ENCODE measurements at regions not wholly inside any gene's neighbourhood (a gene's known extent, or its start where the extent isn't known, plus 50 kb on each side); places are given as distances from the start of the nearest gene placed in this dataset.
A peak's percentile ranks its signal among the peaks of the same experiment; 100 is the strongest.

DNA sequence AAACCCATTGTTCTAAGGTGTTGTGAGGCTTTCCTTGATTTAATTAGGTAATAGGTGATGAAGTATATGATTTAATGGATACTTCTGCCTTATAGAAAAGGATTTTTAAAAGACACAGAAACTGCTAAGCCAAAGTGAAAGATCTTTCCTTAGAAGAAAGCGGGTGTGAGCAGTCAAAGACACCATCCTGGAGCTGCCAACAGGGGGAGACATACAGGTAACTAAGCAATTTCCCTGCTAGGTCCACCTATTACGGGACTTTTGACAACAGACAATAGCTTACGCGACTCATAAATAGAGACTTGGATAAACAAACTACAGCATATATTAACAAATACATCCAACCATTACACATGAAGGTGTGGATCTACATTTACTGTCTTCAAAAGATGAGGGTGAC is 669.5 kb downstream of the SQOR start:
- no peak for DNase-seq
- intact Hi-C loops (cut with DNase I), result no loop called here
- H3K4me1 ChIP-seq, result no peaks in the 10 kb centered on the region
- no peak overlapping the region for H3K4me3 ChIP-seq (replicated peaks in 1 of 3)
- H3K27ac ChIP-seq, result no peak overlapping the region
- no peaks in the 10 kb centered on the region for H3K36me3 ChIP-seq
- TF ChIP-seq, protein P1, sequence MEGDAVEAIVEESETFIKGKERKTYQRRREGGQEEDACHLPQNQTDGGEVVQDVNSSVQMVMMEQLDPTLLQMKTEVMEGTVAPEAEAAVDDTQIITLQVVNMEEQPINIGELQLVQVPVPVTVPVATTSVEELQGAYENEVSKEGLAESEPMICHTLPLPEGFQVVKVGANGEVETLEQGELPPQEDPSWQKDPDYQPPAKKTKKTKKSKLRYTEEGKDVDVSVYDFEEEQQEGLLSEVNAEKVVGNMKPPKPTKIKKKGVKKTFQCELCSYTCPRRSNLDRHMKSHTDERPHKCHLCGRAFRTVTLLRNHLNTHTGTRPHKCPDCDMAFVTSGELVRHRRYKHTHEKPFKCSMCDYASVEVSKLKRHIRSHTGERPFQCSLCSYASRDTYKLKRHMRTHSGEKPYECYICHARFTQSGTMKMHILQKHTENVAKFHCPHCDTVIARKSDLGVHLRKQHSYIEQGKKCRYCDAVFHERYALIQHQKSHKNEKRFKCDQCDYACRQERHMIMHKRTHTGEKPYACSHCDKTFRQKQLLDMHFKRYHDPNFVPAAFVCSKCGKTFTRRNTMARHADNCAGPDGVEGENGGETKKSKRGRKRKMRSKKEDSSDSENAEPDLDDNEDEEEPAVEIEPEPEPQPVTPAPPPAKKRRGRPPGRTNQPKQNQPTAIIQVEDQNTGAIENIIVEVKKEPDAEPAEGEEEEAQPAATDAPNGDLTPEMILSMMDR (IDR thresholded peaks at IDR 0.05), result peak in 1 of 6 experiments; percentile 15
- TF ChIP-seq POLR2A (IDR thresholded peaks at IDR 0.05), result no peak
- no peaks in the 10 kb centered on the region for H3K9me3 ChIP-seq
- WGBS, 2 donors, result 88 to 89% methylated on average over 4 of the region's 4 CpGs
- no peaks in the 10 kb centered on the region for H3K27me3 ChIP-seq

- Histone ChIP-seq H3K27me3 (no peaks in the 10 kb centered on the region), H3K36me3 (no peaks in the 10 kb centered on the region), H3K27ac (no peak overlapping the region), H3K4me1 (no peaks in the 10 kb centered on the region), H3K4me3 (replicated peaks in 1 of 3) (no peak overlapping the region), H3K9me3 (no peaks in the 10 kb centered on the region)
- intact Hi-C loops (cut with DNase I), result no loop called here
- WGBS, 2 donors, result 54 to 72% methylated on average over 4 of the region's 4 CpGs
- no peak for DNase-seq
- TF ChIP-seq POLR2A (IDR thresholded peaks at IDR 0.05), result no peak
- TF ChIP-seq, protein P1 (IDR thresholded peaks at IDR 0.05), result no peak
Measured at GRCh38 chr15:46307746-46308145, 672.9 kb downstream of the SQOR start.

GRCh38 chr15:46309914-46310313 is 675.1 kb downstream of the SQOR start:
- H3K9me3 ChIP-seq, result no peaks in the 10 kb centered on the region
- no peaks in the 10 kb centered on the region for H3K36me3 ChIP-seq
- 72 to 88% methylated on average over 3 of the region's 3 CpGs for WGBS, 2 donors
- no peak overlapping the region for H3K4me3 ChIP-seq (replicated peaks in 1 of 3)
- no peaks in the 10 kb centered on the region for H3K27me3 ChIP-seq
- H3K27ac ChIP-seq, result no peak overlapping the region
- no peaks in the 10 kb centered on the region for H3K4me1 ChIP-seq
- no peak for DNase-seq
- no peak for TF ChIP-seq POLR2A (IDR thresholded peaks at IDR 0.05)
- TF ChIP-seq, protein P1 (IDR thresholded peaks at IDR 0.05), result no peak
- intact Hi-C loops (cut with DNase I), result no loop called here

GRCh38 chr15:46312133-46312740 is 677.4 kb downstream of the SQOR start:
- intact Hi-C loops (cut with DNase I), result no loop called here
- H3K9me3 ChIP-seq, result no peaks in the 10 kb centered on the region
- WGBS, 2 donors, result 15 to 31% methylated on average over 2 of the region's 2 CpGs
- no peaks in the 10 kb centered on the region for H3K36me3 ChIP-seq
- no peak for TF ChIP-seq POLR2A (IDR thresholded peaks at IDR 0.05)
- TF ChIP-seq, protein P1 (IDR thresholded peaks at IDR 0.05), result peak; percentile 44 to 92 (median 60)
- no peak overlapping the region for H3K4me3 ChIP-seq (replicated peaks in 1 of 3)
- no peak overlapping the region for H3K27ac ChIP-seq
- H3K4me1 ChIP-seq, result no peaks in the 10 kb centered on the region
- no peaks in the 10 kb centered on the region for H3K27me3 ChIP-seq
- peak; percentile 56 to 63 for DNase-seq

- TF ChIP-seq, protein P1 (IDR thresholded peaks at IDR 0.05), result no peak
- no peak for TF ChIP-seq POLR2A (IDR thresholded peaks at IDR 0.05)
- H3K9me3 ChIP-seq, result no peaks in the 10 kb centered on the region
- H3K36me3 ChIP-seq, result no peaks in the 10 kb centered on the region
- no peaks in the 10 kb centered on the region for H3K4me1 ChIP-seq
- H3K4me3 ChIP-seq (replicated peaks in 1 of 3), result no peak overlapping the region
- no peaks in the 10 kb centered on the region for H3K27me3 ChIP-seq
- no peak for DNase-seq
- intact Hi-C loops (cut with DNase I), result no loop called here
- H3K27ac ChIP-seq, result no peak overlapping the region
- WGBS, 2 donors, result 25 to 33% methylated on average over 3 of the region's 3 CpGs
Measured at GRCh38 chr15:46315434-46315833, 680.6 kb downstream of the SQOR start.

All from thyroid gland (tissue), 4 donors.